Hypothalamus (tissue), 51 donors: ENCODE measurements at regions not wholly inside any gene's neighbourhood (a gene's known extent, or its start where the extent isn't known, plus 50 kb on each side); places are given as distances from the start of the nearest gene placed in this dataset.
"Not testable (repeated sequence)": the region's sequence is repeated elsewhere in the genome, so short reads cannot be mapped to it uniquely, and the experiment has no call there.

Experiments used
- DNase-seq, 51 donors: peaks; one replicate each; lab custom pipeline; 2025; lab: John Stamatoyannopoulos, UW

GRCh38 chr5:18496041-18496440, 861.8 kb downstream of the TAF11L14 start:
- no peak for DNase-seq

- DNase-seq = no peak
These were observed 862.8 kb downstream of the TAF11L14 start for GRCh38 chr5:18497089-18497488.

GRCh38 chr5:18503797-18504328, 869.6 kb downstream of the TAF11L14 start:
- no peak for DNase-seq

- DNase-seq = no peak
These were observed 872.9 kb downstream of the TAF11L14 start for GRCh38 chr5:18507114-18507513.

- no peak for DNase-seq
These were observed 883.6 kb downstream of the TAF11L14 start for GRCh38 chr5:18517641-18518380.

- DNase-seq = no peak
These were observed 889.1 kb downstream of the TAF11L14 start for GRCh38 chr5:18523380-18523779.

- DNase-seq = no peak
These were observed 892.6 kb downstream of the TAF11L14 start for GRCh38 chr5:18526792-18527405.

- no peak for DNase-seq
These were observed 898.9 kb downstream of the TAF11L14 start for GRCh38 chr5:18533137-18533536.

GRCh38 chr5:18534119-18534518, 899.9 kb downstream of the TAF11L14 start:
- no peak for DNase-seq

- not testable (repeated sequence) for DNase-seq
These were observed 901.5 kb downstream of the TAF11L14 start for GRCh38 chr5:18535753-18536152.

- no peak for DNase-seq
These were observed 910.2 kb downstream of the TAF11L14 start for GRCh38 chr5:18544421-18544820.

- no peak for DNase-seq
These were observed 912.3 kb downstream of the TAF11L14 start for GRCh38 chr5:18546591-18546990.

GRCh38 chr5:18551716-18552115, 917.5 kb downstream of the TAF11L14 start:
- no peak for DNase-seq

GRCh38 chr5:18553269-18553668, 919.0 kb downstream of the TAF11L14 start:
- no peak for DNase-seq

- no peak for DNase-seq
These were observed 926.3 kb downstream of the TAF11L14 start for GRCh38 chr5:18560602-18561001.

- DNase-seq = no peak
These were observed 929.6 kb downstream of the TAF11L14 start for GRCh38 chr5:18563853-18564252.

- DNase-seq = no peak
These were observed 932.4 kb downstream of the TAF11L14 start for GRCh38 chr5:18566671-18567070.

- DNase-seq = no peak
These were observed 942.3 kb downstream of the TAF11L14 start for GRCh38 chr5:18576586-18576985.

GRCh38 chr5:18601185-18601584, 966.9 kb downstream of the TAF11L14 start:
- DNase-seq = no peak

GRCh38 chr5:18602402-18602801, 968.1 kb downstream of the TAF11L14 start:
- no peak for DNase-seq

- no peak for DNase-seq
These were observed 970.9 kb downstream of the TAF11L14 start for GRCh38 chr5:18605186-18605585.

- DNase-seq = no peak
These were observed 973.3 kb downstream of the TAF11L14 start for GRCh38 chr5:18607570-18607969.
